Neural progenitor cell (in vitro differentiated cells): ENCODE measurements at regions not wholly inside any gene's neighbourhood (a gene's known extent, or its start where the extent isn't known, plus 50 kb on each side); places are given as distances from the start of the nearest gene placed in this dataset.

ENCODE experiments used
- EZH2 ChIP-seq: fragments of 200-600 bp; sonication (generic); IDR thresholded peaks from 2 replicates; pipeline ENCODE4 v1.6.1; 2017; ENCODE audit warnings: antibody characterized with exemption, mild to moderate bottlenecking, moderate library complexity
- EZH2phosphoT487 ChIP-seq: fragments of 200-600 bp; sonication (generic); IDR thresholded peaks from 2 replicates; pipeline ENCODE4 v1.6.1; 2017; ENCODE audit warnings: antibody characterized with exemption
- TF ChIP-seq, protein P1 (sequence below): fragments of 200-600 bp; sonication (generic); IDR thresholded peaks from 2 replicates; pipeline ENCODE4 v1.5.1; 2017; ENCODE audit warnings: antibody characterized with exemption, mild to moderate bottlenecking

DNA sequence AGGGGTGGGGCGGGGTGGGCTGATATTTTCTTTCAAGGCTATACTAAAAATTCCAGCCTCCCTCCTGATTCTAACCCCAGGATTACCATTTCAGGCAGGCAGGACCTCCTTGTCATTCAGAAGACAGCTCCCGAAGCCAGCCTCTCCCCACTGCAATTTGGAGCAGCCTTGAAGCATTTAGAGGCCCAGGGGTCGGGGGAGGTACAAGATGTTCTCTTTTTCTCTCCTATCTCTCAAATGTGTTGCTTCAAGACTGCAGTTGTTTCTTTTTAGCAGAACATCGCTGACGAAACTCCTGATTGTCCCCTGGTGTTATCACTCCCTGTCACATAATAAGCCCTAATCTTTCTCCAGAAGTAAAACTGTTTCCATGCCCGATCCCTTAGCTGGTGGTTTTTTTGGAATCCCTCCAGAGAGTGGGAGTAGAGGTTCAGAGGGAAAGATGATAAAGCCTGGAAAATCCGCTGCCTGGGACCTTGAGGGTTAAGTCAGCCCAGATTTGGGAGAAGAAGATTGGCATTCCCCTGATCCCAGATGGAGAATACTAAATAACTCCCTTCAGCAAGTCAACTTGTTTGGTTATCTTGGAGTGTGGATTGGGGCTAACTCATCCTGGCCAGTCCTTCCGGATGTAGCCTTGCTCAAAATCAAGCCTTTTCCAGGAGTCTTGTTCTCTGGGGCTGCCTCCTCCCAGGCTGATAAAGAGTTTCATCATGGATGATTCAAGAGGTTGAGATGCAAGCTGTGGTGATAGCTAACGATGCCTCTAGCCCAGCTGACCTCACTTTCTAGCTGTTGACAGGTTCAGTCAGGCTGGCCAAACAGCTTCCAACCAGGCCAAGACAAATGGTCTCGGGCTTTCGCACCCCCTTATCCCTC, 71.3 kb downstream of the SOX9 start:
- TF ChIP-seq, protein P1, sequence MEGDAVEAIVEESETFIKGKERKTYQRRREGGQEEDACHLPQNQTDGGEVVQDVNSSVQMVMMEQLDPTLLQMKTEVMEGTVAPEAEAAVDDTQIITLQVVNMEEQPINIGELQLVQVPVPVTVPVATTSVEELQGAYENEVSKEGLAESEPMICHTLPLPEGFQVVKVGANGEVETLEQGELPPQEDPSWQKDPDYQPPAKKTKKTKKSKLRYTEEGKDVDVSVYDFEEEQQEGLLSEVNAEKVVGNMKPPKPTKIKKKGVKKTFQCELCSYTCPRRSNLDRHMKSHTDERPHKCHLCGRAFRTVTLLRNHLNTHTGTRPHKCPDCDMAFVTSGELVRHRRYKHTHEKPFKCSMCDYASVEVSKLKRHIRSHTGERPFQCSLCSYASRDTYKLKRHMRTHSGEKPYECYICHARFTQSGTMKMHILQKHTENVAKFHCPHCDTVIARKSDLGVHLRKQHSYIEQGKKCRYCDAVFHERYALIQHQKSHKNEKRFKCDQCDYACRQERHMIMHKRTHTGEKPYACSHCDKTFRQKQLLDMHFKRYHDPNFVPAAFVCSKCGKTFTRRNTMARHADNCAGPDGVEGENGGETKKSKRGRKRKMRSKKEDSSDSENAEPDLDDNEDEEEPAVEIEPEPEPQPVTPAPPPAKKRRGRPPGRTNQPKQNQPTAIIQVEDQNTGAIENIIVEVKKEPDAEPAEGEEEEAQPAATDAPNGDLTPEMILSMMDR: no peak
- TF ChIP-seq EZH2: no peak
- no peak for TF ChIP-seq EZH2phosphoT487
